HT-29 (cell line): ENCODE measurements at regions not wholly inside any gene's neighbourhood (a gene's known extent, or its start where the extent isn't known, plus 50 kb on each side); places are given as distances from the start of the nearest gene placed in this dataset.

Source experiments
- DNase-seq: peaks from one replicate; pipeline ENCODE4 v3.0.0-alpha.2; 2015; ENCODE audit warnings: low spot score

DNA sequence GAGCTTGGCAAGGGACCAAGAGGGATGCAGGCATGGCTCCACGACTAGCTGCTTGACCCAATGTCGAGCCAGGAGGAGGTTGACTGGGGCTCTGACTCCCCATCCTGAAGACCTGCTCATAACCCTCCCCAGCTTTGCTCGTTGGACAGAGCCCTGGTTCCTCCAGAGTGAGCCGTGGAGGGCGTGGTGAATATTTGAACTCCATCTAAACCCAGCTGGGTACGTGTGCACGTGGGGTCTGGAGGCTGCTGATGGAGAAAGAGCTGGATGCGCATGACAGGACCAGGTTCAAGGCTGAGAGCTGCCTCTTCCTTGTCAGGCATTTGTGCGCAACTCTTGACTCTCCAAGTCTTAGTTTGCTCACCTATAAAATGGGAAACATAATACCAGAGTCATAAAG is 282.8 kb downstream of the TLE3 start:
- DNase-seq: no peak

DNA sequence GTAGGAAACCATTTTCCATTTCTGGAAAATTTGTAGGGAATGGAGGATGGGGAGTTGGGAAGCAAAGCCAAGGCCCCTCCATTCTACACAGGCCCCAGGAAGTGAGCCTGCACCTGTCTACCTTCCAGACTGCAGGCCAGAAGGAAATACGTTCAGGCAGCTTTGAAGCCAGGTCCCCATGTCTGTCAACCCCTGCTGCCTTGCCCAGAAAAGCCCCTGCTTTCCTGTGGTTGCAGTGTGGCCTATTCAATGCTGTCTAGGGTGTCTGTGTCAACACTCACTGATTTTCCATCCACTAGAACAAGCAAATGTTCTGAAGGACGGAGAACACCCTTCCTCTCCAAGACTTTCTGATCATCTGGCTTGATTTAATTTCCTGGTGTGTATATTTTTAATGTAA is 281.9 kb downstream of the TLE3 start:
- DNase-seq: no peak

DNA sequence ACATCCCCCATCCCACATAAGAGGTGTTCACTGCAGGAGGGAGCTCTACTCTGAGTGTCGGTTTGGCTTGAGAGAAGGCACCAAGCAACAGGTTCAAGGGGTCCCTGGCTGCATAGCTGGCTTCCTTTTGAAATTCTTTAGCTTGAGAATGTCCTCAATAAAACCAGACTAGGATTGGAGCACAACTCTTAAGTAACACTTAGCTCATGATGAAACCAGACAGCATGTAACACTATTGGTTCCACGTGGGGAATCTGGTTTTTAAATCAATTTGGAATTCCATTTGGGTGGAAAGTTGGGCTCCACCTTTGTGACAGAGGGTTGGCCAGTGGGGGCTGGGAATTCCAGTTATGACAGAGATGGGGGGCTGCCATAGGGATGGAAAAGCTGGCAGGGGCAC is 281.2 kb downstream of the TLE3 start:
- no peak for DNase-seq

GRCh38 chr15:69818529-69818928 is 279.2 kb downstream of the TLE3 start:
- DNase-seq: no peak

DNA sequence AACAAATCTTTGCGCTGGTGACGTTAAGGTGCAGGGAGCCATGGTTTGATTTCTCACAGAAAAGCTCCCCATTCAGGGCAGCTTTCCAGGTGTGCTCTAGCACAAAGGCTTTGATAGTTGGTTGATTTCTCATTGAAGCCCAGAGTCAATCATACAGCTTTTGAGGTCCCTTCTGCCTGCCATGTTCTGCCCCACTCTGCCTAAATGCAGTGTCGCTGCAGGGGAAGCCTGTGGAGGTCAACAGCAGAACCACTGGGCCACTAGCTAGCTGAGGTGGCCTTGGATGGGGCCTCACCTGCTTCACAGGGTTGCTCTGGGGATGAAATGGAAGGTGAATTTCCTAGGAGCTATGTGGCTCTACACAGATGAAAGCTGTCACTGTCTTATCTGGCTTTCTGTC is 278.3 kb downstream of the TLE3 start:
- DNase-seq: no peak

DNA sequence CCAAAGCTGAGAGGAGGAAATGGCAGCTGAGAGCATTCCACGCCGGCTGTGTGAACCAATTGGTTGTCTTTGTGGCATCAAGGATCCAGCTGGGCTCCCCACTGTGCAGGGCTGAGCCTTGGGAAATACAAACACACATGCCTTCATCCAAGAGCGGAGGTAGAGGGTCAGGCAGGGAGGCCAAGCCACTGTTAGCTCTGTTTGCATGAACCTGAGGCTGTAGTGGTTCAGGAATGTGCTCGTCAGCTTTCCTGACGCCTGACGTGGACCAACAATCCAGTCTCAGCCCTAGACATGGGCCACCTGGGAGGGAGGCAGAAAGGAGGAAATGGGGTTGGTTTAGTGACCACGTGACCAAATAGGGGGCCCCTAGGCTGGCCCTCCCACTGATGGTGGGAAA is 276.9 kb downstream of the TLE3 start:
- no peak for DNase-seq

DNA sequence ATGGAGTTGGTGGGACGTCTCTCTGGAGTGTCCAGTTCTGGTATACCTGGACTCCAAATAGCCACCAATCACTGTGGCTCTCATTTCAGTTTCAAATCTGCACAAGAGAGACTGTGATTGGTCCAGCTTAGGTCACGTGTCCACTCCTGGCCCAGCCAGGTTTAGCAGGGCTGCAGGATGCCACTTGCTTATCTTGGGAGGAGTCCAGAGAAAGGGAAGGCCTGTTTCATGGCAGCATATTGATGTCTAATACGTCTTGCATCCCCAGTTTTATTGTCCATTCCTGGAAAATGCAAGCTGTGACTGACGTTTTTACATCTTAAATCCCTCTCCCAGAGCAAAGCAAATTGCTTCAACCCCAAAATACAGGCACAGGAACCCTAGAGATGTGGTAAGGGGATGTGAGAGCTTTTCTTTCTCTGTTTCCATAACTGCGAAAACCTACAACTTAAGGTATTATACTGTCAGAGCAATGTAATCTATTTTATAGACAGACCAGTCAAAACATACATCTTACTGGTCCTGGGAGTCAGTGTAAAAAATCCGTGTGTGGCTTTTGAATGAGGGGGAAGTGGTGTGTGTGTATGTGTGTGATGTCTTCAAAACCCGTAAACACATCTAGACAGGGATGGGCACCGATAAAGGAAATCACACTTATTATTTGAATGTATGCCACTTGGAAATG is 274.4 kb downstream of the TLE3 start:
- DNase-seq: peak; percentile 55

DNA sequence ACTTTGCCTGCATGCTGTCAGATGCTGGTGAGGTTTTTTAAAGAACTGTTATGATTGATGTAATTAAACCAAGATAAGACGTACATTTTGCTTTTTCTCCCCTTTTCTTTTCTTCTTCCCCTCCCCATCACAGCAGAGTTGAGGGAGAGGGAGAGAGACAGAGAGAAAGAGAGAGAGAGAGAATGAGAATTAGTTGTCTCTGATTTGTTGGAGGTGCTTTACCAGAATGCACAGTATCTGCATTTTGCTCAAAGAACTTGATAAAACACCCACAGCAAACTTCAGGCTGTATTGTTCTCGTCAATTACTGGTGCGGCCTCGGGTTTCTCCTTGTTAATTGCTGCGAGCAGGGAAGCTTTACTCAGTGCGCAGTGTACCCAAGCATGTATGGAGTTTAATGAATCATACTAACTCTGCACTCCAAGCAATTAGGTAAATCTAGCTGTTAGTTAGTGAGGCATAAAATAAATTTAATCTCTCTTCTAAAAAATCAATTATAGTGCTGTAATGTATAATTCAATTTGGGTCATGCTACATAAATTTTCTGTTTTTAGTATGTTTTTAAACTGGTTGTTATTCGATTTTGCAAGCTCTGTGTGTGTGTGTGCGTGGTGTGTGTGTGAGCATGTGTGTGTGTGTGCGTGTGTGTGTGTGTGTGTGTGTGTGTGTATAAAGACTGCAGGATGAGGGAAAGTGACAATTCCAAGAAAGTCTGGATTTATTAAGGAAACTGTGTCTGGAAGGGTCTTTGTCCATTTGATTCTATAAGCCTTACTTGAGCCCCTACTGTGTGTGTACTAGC is 273.4 kb downstream of the TLE3 start:
- no peak for DNase-seq

GRCh38 chr15:69824877-69825406 is 272.8 kb downstream of the TLE3 start:
- DNase-seq: no peak

DNA sequence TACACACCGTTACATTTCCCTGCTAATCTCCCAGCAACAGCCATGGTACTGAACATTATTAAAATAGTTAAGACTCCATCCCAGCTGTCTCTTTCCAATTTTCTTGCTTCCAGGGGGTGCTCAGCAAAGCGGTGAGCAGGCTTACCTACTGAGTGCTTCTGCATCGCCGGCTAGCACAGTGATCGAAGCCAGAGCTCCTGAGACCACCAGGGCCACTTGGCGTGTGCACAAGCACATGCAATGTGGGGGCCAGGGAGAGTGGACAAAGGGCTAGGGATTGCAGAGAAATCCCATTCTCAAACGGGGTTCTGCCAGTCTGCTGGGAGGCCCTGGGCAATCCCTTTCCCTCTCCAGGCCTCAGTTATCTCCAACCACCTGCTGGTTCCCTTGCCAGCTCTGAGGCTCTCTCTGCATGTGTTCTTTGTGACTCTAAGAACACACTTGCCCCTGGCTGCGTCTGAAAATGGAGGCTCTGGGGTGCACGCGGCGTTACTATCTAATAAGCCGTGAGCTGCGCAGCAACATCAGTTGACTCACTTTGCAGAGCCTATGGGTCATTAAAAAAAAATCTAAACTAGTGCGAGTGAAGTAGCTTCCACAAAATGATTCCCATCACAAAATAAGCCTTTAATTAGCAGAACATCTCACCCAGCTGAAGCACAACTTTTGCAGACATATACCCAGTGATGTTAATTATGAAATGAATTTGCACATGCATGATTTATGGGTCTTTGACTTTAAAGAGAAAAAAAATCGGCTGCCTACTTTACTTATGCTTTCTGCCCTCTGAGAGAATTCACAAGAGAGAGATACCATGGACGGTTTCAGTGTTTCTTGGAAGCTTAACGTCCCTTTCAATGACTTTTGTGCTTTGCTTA is 271.5 kb downstream of the TLE3 start:
- no peak for DNase-seq

DNA sequence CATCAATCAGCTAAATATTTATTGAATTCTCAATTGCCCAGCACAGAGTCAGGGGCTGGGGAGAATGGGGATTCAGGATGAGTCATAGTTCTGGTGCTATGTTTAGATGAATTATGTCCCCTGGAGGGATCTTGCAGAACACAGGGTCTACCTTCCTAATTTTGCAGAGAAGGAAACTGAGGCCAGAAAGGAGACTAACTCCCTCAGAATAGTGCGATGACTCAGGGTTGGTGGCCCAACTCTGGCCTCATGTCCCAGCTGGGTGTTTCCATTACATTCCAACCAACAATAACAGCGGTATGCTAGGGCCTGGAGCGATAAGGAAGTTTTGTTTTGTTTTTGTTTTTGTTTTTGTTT is 270.9 kb downstream of the TLE3 start:
- DNase-seq: no peak

GRCh38 chr15:69827751-69828150 is 270.0 kb downstream of the TLE3 start:
- DNase-seq: no peak

- DNase-seq: no peak
These were observed 269.4 kb downstream of the TLE3 start for GRCh38 chr15:69828181-69828828.

DNA sequence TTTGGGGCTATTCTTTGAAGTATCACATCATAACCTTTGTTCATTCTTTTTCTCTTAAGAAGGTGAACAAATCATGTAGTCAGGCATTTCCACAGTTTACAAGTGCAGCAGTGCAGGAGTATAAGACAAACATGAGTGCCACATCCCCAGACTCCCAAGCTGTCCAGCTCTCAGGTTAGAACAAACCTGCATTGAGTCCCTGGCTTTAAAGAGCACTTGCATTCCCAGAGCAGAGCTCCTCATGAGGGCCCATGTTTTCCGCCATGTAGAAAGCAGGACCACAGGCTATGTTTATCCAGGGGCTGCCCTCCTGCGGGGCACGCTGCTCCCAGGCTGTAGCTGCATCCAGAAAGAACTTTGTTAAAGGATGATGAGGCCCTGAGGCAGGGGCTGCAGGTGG is 267.7 kb downstream of the TLE3 start:
- no peak for DNase-seq

GRCh38 chr15:69830430-69830829 is 267.3 kb downstream of the TLE3 start:
- no peak for DNase-seq

DNA sequence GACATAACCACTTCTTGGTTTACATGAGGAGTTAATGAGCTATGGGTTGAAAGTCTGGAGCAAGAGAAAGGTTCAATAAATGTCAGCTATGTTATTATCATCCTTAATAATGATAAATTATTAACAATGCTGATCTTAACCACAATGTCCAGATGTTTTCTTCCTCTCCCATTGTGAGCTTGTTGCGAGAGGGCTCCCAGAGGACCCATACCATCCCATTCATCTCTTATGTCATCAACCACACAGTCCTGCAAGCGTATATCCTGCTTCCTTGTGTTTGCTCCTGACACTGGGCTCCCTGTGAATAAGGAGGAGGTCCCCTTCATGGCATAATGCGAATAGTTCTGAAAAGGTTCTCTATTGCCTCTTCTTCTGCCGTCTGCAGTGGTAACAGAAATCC is 266.8 kb downstream of the TLE3 start:
- DNase-seq: no peak

GRCh38 chr15:69834267-69834666 is 263.4 kb downstream of the TLE3 start:
- no peak for DNase-seq

- no peak for DNase-seq
These were observed 263.0 kb downstream of the TLE3 start for GRCh38 chr15:69834761-69835160.

DNA sequence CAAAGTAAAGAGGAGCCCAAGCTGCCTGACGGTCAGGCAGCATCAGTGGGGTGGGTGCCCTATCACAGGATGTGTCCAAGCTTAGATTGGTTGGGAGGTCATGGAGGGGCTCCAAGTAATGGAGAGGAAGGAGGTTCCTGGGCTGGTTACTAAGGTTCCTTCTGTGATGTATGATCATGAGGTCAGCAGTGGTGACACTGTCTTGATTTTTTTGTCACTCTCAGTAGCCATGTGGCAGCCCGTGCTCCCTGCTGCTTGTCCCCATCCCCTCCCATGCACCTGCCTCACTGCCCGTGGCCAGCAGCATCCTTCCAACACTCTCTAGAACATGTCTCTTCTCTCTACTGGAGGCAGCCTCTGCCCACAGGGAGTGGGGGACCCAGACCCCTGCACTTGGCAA is 261.7 kb downstream of the TLE3 start:
- DNase-seq: no peak

DNA sequence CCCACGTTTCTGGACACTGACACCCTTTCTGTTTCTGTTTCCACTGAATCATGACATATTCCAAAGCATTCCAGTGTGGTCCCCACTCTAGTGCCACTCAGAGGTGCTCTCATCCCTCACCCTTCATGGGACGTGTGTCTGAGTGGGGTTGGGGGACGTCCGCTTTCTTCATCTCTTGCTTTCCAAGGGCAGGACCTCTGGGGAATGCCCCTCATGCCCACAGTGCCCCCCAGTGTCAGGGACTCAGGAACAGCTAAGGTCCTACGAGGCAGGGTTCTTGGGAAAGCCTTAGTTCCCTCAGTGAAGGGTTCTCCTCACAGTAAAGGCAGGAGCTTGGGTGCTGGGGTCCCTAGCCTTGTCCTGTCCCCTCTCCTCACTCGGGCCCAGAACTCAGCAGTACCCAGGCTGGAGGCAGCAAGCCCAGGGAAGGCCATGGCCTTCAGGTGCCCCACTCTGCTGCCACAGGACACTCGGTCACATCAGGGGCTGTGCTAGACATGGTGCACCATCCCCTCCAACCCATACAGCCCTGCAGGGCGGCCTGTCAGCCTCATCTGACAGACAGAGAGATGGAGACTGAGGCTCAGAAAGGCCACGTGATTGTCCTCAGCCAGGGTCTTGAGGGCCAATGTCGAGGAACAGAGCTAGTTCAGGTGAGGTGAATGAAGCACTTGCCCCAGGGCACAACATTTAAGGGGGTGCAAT is 261.0 kb downstream of the TLE3 start:
- no peak for DNase-seq

- no peak for DNase-seq
These were observed 259.4 kb downstream of the TLE3 start for GRCh38 chr15:69838338-69838737.
